ENCODE measurements at regions not wholly inside any gene's neighbourhood (a gene's known extent, or its start where the extent isn't known, plus 50 kb on each side); places are given as distances from the start of the nearest gene placed in this dataset.

GRCh38 chr6:156150391-156150790, 626.8 kb upstream of the ARID1B start:
- Histone ChIP-seq H3K4me3 (no peak overlapping the region), H4K20me1 (replicated peaks; ENCODE audit: insufficient read depth) (no peaks in the 10 kb centered on the region), H3K79me2 (replicated peaks; ENCODE audit: insufficient read depth) (no peaks in the 10 kb centered on the region), H3K27me3 (ENCODE audit: insufficient read depth) (no peaks in the 10 kb centered on the region), H2AFZ (no peak overlapping the region), H3K4me2 (no peak overlapping the region), H3K4me1 (ENCODE audit: insufficient read depth) (no peaks in the 10 kb centered on the region), H3F3A (replicated peaks; ENCODE audit: low read depth) (no peaks in the 10 kb centered on the region), H3K27ac (ENCODE audit: low read depth) (no peak overlapping the region), H3K36me3 (ENCODE audit: insufficient read depth) (no peaks in the 10 kb centered on the region), H3K9me2 (ENCODE audit: insufficient read depth) (peaks cover 3% of the 10 kb centered on the region; the same call in 1 of the 2 replicates)
- DNase-seq (ENCODE audit: low spot score) (no peak), ATAC-seq (no peak)
- Mint-ChIP-seq H3K27me3 (ENCODE audit: insufficient read depth, low read depth, poor library complexity) (no peaks in the 10 kb centered on the region), H3K4me3 (no peak overlapping the region), H3K4me1 (no peaks in the 10 kb centered on the region), H3K27ac (no peak overlapping the region), H3K36me3 (ENCODE audit: low read depth) (no peaks in the 10 kb centered on the region; the same call in 2 of the 3 replicates), H3K9me3 (no peaks in the 10 kb centered on the region; the same call in 2 of the 3 replicates)
- TF ChIP-seq STAT1 (IDR thresholded peaks at IDR 0.05; ENCODE audit: unreplicated experiment): no peak
- no peak for TF ChIP-seq POLR2AphosphoS5 (IDR thresholded peaks at IDR 0.05; ENCODE audit: low read depth)
- no peak for TF ChIP-seq ZNF462 (CRISPR knock-in tag; IDR thresholded peaks at IDR 0.05)
- no peak for TF ChIP-seq JUNB (IDR thresholded peaks at IDR 0.05; ENCODE audit: unreplicated experiment)
- no peak for TF ChIP-seq ZNF114 (CRISPR knock-in tag; IDR thresholded peaks at IDR 0.05)
- no peak for TF ChIP-seq CREB1 (CRISPR knock-in tag; IDR thresholded peaks at IDR 0.05; ENCODE audit: low read depth)
- no peak for TF ChIP-seq REST (IDR thresholded peaks at IDR 0.05; ENCODE audit: unreplicated experiment)
- TF ChIP-seq NANOG (IDR thresholded peaks at IDR 0.05; ENCODE audit: borderline replicate concordance): no peak
- no peak for TF ChIP-seq EZH2 (IDR thresholded peaks at IDR 0.05; ENCODE audit: low read depth, unreplicated experiment)
- no peak for TF ChIP-seq ZNF331 (CRISPR knock-in tag; IDR thresholded peaks at IDR 0.05; ENCODE audit: low read depth)

All from GM23338 (cell line).